Bone marrow (tissue), 2 donors: ENCODE measurements at regions not wholly inside any gene's neighbourhood (a gene's known extent, or its start where the extent isn't known, plus 50 kb on each side); places are given as distances from the start of the nearest gene placed in this dataset.
"Not testable (repeated sequence)": the region's sequence is repeated elsewhere in the genome, so short reads cannot be mapped to it uniquely, and the experiment has no call there.

ENCODE experiments used
- DNase-seq, 2 donors: peaks; one replicate each; lab custom pipeline; 2025; lab: John Stamatoyannopoulos, UW

GRCh38 chr21:17398954-17399353 lies 113.9 kb upstream of the CXADR start:
- DNase-seq, result not testable (repeated sequence)

- DNase-seq, result no peak
These were observed 109.9 kb upstream of the CXADR start for GRCh38 chr21:17402937-17403336.

GRCh38 chr21:17406202-17406601 lies 106.6 kb upstream of the CXADR start:
- DNase-seq, result no peak

GRCh38 chr21:17414766-17415165 lies 98.1 kb upstream of the CXADR start:
- no peak for DNase-seq

GRCh38 chr21:17416139-17416538 lies 96.7 kb upstream of the CXADR start:
- DNase-seq, result no peak

- no peak for DNase-seq
These were observed 89.9 kb upstream of the CXADR start for GRCh38 chr21:17422931-17423330.

- DNase-seq, result no peak
These were observed 85.7 kb upstream of the CXADR start for GRCh38 chr21:17427157-17427556.

GRCh38 chr21:17427831-17428483 lies 84.9 kb upstream of the CXADR start:
- no peak for DNase-seq

GRCh38 chr21:17428484-17428869 lies 84.4 kb upstream of the CXADR start:
- no peak for DNase-seq

- DNase-seq, result no peak
These were observed 83.9 kb upstream of the CXADR start for GRCh38 chr21:17428980-17429379.

- DNase-seq, result no peak
These were observed 82.9 kb upstream of the CXADR start for GRCh38 chr21:17429936-17430335.

- DNase-seq, result no peak
These were observed 80.1 kb upstream of the CXADR start for GRCh38 chr21:17432732-17433057.

GRCh38 chr21:17433730-17434129 lies 79.1 kb upstream of the CXADR start:
- no peak for DNase-seq

GRCh38 chr21:17435565-17436543 lies 77.0 kb upstream of the CXADR start:
- DNase-seq, result no peak

- no peak for DNase-seq
These were observed 76.2 kb upstream of the CXADR start for GRCh38 chr21:17436626-17437111.

GRCh38 chr21:17438635-17439034 lies 74.2 kb upstream of the CXADR start:
- no peak for DNase-seq

GRCh38 chr21:17440969-17441368 lies 71.9 kb upstream of the CXADR start:
- no peak for DNase-seq

GRCh38 chr21:17441370-17441769 lies 71.5 kb upstream of the CXADR start:
- no peak for DNase-seq

GRCh38 chr21:17442165-17442564 lies 70.7 kb upstream of the CXADR start:
- no peak for DNase-seq

- no peak for DNase-seq
These were observed 68.0 kb upstream of the CXADR start for GRCh38 chr21:17444828-17445227.

- DNase-seq, result no peak
These were observed 66.1 kb upstream of the CXADR start for GRCh38 chr21:17446737-17447136.

GRCh38 chr21:17449701-17450100 lies 63.1 kb upstream of the CXADR start:
- DNase-seq, result no peak

- no peak for DNase-seq
These were observed 61.4 kb upstream of the CXADR start for GRCh38 chr21:17451364-17451891.
